Spleen (tissue), 7 donors: ENCODE measurements at regions not wholly inside any gene's neighbourhood (a gene's known extent, or its start where the extent isn't known, plus 50 kb on each side); places are given as distances from the start of the nearest gene placed in this dataset.

Experiments used
- POLR2AphosphoS5 ChIP-seq, 3 donors: sonication (generic); formaldehyde crosslinking; IDR thresholded peaks; one replicate each; pipeline ENCODE4 v1.5.1; 2017; ENCODE audit warnings: antibody characterized with exemption in 3 of 3
- TF ChIP-seq, protein P1 (sequence below), 11 experiments: fragments of 200-600 bp in 7 of 11; fragments of 450-650 bp in 4 of 11; sonication (generic) in 4 of 11; IDR thresholded peaks in 8 of 11; conservative IDR thresholded peaks in 3 of 11; 1 replicate in 7 of 11; 2 replicates in 4 of 11; pipeline versions ENCODE4 v1.4.0 to v1.8.0; 2016 to 2021; ENCODE audit warnings: antibody characterized with exemption in 11 of 11, inconsistent platforms in 4 of 11, mild to moderate bottlenecking in 1 of 11
- donor health status: DM: no; HTN: no; CAD: no; lungs with moderate emphysema.
- donor health status: DM: no; HTN: no; CAD: no.
- donor health status: DM: no; HTN: no; CAD: no.

GRCh38 chr1:36537991-36538390 lies 55.3 kb upstream of the CSF3R start:
- TF ChIP-seq POLR2AphosphoS5 (IDR thresholded peaks at IDR 0.05): no peak
- TF ChIP-seq, protein P1, sequence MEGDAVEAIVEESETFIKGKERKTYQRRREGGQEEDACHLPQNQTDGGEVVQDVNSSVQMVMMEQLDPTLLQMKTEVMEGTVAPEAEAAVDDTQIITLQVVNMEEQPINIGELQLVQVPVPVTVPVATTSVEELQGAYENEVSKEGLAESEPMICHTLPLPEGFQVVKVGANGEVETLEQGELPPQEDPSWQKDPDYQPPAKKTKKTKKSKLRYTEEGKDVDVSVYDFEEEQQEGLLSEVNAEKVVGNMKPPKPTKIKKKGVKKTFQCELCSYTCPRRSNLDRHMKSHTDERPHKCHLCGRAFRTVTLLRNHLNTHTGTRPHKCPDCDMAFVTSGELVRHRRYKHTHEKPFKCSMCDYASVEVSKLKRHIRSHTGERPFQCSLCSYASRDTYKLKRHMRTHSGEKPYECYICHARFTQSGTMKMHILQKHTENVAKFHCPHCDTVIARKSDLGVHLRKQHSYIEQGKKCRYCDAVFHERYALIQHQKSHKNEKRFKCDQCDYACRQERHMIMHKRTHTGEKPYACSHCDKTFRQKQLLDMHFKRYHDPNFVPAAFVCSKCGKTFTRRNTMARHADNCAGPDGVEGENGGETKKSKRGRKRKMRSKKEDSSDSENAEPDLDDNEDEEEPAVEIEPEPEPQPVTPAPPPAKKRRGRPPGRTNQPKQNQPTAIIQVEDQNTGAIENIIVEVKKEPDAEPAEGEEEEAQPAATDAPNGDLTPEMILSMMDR (IDR thresholded peaks at IDR 0.05 in 8 of 11, conservative IDR thresholded peaks at IDR 0.05 in 3 of 11): no peak
